BLaER1 treated with 17β-estradiol and CSF1 and Interleukin-3, amounts not matched to agents 10 nM and 100 nM (cell line): ENCODE measurements at regions not wholly inside any gene's neighbourhood (a gene's known extent, or its start where the extent isn't known, plus 50 kb on each side); places are given as distances from the start of the nearest gene placed in this dataset.

Experiments used
- H3K27ac ChIP-seq, 11 experiments: shearing (Covaris generic); formaldehyde crosslinking; 2 replicates each; pipeline ENCODE4 v1.8.1; 2022
- H3K27me3 ChIP-seq, 11 experiments: shearing (Covaris generic); formaldehyde crosslinking; 2 replicates each; pipeline ENCODE4 v1.8.1; 2022
- H3K36me3 ChIP-seq, 11 experiments: shearing (Covaris generic); formaldehyde crosslinking; 2 replicates each; pipeline ENCODE4 v1.8.1; 2022
- H3K4me1 ChIP-seq, 10 experiments: shearing (Covaris generic); formaldehyde crosslinking; 2 replicates each; pipeline ENCODE4 v1.8.1; 2022
- H3K4me2 ChIP-seq, 11 experiments: shearing (Covaris generic); formaldehyde crosslinking; 2 replicates each; pipeline ENCODE4 v1.8.1; 2022
- H3K4me3 ChIP-seq, 10 experiments: shearing (Covaris generic); formaldehyde crosslinking; 2 replicates each; pipeline ENCODE4 v1.8.1; 2022
- H3K9ac ChIP-seq, 11 experiments: shearing (Covaris generic); formaldehyde crosslinking; 2 replicates each; pipeline ENCODE4 v1.8.1; 2022
- H3K9me3 ChIP-seq, 11 experiments: shearing (Covaris generic); formaldehyde crosslinking; replicated peaks in 1 of 11; 2 replicates each; pipeline ENCODE4 v1.8.1; 2022
- H4K20me1 ChIP-seq, 11 experiments: shearing (Covaris generic); formaldehyde crosslinking; 2 replicates each; pipeline ENCODE4 v1.8.1; 2022
- Cebpa-rat ChIP-seq, 11 experiments: shearing (Covaris generic); IDR thresholded peaks; 2 replicates each; pipeline ENCODE4 v1.8.1; 2022

DNA sequence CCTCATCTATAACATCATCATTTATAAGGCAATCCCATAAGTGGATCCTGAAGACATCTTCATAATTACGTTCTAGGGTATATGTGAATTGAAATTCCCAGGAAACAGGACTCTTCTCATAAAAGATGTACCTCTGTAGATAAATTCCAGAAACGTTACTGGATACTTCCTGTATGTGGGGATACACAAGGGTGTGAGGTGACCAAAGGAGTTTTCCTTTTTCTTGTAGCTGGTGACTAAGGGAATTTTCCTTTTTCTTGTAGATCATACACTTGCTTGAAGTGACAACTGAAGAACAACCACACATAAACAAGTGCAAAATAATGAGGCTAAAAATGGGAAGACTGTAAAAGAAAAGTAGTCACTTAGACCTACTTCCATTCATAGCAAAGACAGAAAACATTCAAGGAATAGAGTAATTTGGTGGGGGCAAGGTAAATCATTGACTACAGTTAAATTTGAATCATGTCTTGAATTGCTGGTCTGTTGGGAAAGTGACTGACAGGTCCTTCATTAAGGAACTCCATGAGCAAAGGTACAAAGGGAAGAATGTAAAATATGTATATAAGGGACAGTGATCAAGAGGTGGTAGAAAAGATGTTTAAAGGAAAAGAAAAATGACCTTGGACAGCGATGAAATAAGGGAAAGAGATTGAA, 53.2 kb upstream of the UBE2E3 start:
- no peak for TF ChIP-seq Cebpa-rat (IDR thresholded peaks at IDR 0.05)
- no peak overlapping the region for H3K4me2 ChIP-seq

DNA sequence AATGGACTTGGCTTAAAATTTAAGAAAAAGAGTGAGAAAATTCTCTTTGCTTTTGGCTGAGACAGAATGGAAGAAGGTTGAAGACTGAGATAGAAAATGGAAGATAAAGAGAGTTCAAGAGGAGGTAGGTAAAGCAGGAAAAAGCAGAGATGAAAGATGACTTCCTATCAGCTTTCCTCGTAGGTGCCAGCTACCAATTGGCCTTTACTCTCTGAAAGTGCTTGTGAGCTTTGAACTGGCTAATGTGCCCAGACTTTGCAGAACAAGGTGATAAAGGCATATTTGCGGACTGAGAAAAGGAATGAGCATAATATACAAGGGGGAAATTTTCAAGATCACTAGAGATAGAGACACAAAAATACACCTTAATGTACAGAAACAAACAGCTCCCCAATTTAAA, 54.7 kb upstream of the UBE2E3 start:
- no peak overlapping the region for H3K4me2 ChIP-seq
- no peaks in the 10 kb centered on the region for H3K36me3 ChIP-seq
- H3K9me3 ChIP-seq, result no peaks in the 10 kb centered on the region
- TF ChIP-seq Cebpa-rat (IDR thresholded peaks at IDR 0.05), result no peak
- H4K20me1 ChIP-seq, result no peaks in the 10 kb centered on the region
- no peaks in the 10 kb centered on the region for H3K27me3 ChIP-seq
- no peak overlapping the region for H3K9ac ChIP-seq
- H3K4me3 ChIP-seq, result no peak overlapping the region
- no peak overlapping the region for H3K27ac ChIP-seq
- H3K4me1 ChIP-seq, result no peaks in the 10 kb centered on the region

More for the DNA sequence above, 53.2 kb upstream of the UBE2E3 start:
- H3K27me3 ChIP-seq, result no peaks in the 10 kb centered on the region
- no peaks in the 10 kb centered on the region for H3K9me3 ChIP-seq
- no peak overlapping the region for H3K27ac ChIP-seq
- no peaks in the 10 kb centered on the region for H4K20me1 ChIP-seq
- no peaks in the 10 kb centered on the region for H3K36me3 ChIP-seq
- no peak overlapping the region for H3K9ac ChIP-seq
- no peaks in the 10 kb centered on the region for H3K4me1 ChIP-seq
- H3K4me3 ChIP-seq, result no peak overlapping the region

DNA sequence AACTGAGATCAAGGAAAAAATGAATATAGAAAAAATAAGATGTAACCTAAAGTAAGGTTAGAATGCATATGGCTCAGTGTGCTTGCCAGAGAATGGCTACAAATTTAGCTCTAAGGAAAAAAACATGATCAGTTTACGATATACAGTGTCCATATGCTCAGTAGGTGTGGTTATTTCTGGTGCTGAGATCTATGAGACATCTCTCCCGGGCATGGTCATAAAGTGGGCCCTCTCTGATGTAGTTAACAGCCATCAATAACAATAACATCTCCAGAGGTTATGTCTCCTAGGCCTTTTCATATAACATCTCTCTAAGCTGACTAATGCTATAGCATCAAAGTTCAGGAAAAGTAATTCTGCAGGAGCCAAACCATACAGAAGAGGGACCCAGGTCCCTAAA, 56.3 kb upstream of the UBE2E3 start:
- H3K27ac ChIP-seq, result no peak overlapping the region
- no peaks in the 10 kb centered on the region for H3K9me3 ChIP-seq
- no peaks in the 10 kb centered on the region for H4K20me1 ChIP-seq
- H3K9ac ChIP-seq, result no peak overlapping the region
- H3K4me3 ChIP-seq, result no peak overlapping the region
- H3K4me1 ChIP-seq, result no peaks in the 10 kb centered on the region
- no peaks in the 10 kb centered on the region for H3K27me3 ChIP-seq
- no peak for TF ChIP-seq Cebpa-rat (IDR thresholded peaks at IDR 0.05)
- H3K4me2 ChIP-seq, result no peak overlapping the region
- no peaks in the 10 kb centered on the region for H3K36me3 ChIP-seq

DNA sequence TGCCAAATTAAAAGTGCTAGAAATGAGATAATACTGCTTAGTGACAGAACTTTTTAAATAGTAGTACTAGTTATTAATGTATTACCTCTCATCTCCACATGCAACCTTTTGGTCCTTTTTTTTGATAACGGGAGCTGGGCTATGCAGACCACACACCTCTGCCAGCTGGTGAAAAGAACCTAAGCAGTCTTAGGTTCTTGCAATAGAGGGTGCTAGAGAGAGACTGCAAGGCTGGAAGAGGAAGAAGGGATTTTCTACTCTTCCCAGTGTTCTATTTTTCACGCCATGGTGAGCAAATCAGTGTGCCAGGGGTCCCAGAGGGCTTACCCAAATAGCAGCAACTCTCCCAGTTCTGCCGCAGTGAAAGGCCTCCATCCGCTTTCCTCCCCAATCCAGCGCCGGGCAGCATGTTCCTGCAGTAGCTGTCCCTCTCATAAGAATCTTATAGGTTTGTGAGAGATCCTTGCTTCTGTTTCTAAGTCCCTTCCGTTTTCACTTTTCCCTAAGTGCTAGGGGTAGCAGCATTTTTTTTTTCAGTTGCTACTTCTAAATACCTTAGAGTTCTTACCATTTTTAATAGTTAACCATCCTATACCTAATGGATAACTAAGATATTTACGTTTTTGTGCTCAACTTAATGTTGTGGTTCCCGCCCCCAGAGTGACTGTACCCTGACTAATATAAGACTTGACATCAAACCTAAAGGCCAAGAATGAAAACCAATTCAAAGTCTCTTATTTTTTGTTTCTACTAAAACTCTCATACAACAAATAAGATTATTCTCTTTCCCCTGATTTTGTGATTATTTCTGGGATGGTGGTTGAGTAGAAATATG, 69.4 kb upstream of the UBE2E3 start:
- no peak overlapping the region for H3K4me3 ChIP-seq
- no peak for TF ChIP-seq Cebpa-rat (IDR thresholded peaks at IDR 0.05)
- H3K36me3 ChIP-seq, result no peaks in the 10 kb centered on the region
- H3K27ac ChIP-seq, result no peak overlapping the region
- no peak overlapping the region for H3K9ac ChIP-seq
- no peak overlapping the region for H3K4me2 ChIP-seq
- H4K20me1 ChIP-seq, result no peaks in the 10 kb centered on the region
- H3K27me3 ChIP-seq, result no peaks in the 10 kb centered on the region
- H3K4me1 ChIP-seq, result no peaks in the 10 kb centered on the region
- no peaks in the 10 kb centered on the region for H3K9me3 ChIP-seq

DNA sequence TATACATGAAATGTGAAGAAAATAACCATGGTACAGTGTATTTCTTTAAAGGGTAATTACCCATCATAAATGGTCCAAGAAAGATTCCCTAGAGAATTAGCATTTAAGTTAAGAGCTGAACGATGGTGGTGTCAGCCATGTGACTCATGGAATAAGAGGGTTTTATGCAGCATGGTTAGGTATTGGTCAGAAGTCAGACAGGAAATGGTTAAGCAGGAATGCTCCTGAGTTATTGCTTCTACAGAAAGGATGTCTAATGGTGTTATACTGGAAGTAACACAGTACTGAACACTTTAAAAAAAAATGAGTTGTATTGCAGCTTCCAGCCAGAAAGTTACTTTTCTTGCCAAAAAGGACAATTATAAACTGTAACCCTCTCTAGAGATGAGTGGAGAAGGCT, 72.7 kb upstream of the UBE2E3 start:
- no peaks in the 10 kb centered on the region for H4K20me1 ChIP-seq
- H3K4me1 ChIP-seq, result no peaks in the 10 kb centered on the region
- no peaks in the 10 kb centered on the region for H3K9me3 ChIP-seq
- H3K4me3 ChIP-seq, result no peak overlapping the region
- no peak overlapping the region for H3K4me2 ChIP-seq
- H3K36me3 ChIP-seq, result no peaks in the 10 kb centered on the region
- H3K9ac ChIP-seq, result no peak overlapping the region
- H3K27me3 ChIP-seq, result no peaks in the 10 kb centered on the region
- TF ChIP-seq Cebpa-rat (IDR thresholded peaks at IDR 0.05), result no peak
- no peak overlapping the region for H3K27ac ChIP-seq

DNA sequence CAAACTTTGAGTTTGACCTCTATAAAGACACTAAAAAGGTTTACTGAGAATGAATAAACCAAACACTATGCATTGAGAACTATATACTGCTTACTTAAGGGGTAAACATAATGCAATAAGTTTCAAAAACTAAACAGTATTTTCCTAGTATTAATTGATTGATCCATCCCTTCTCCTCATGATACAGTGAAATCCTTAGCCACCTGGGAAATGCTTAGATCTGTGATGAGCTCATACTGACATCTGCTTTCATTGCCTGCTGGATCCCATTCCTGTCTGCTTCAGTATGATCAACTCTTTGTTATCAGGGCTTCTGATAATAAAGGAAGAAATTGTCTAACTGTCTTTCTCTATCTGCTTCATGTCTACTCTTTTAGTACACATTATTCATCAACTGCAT, 74.9 kb upstream of the UBE2E3 start:
- Histone ChIP-seq H3K4me2 (no peak overlapping the region), H3K27me3 (no peaks in the 10 kb centered on the region), H3K36me3 (no peaks in the 10 kb centered on the region), H4K20me1 (no peaks in the 10 kb centered on the region), H3K9me3 (no peaks in the 10 kb centered on the region), H3K4me1 (no peaks in the 10 kb centered on the region), H3K9ac (no peak overlapping the region), H3K4me3 (no peak overlapping the region), H3K27ac (no peak overlapping the region)
- no peak for TF ChIP-seq Cebpa-rat (IDR thresholded peaks at IDR 0.05)

DNA sequence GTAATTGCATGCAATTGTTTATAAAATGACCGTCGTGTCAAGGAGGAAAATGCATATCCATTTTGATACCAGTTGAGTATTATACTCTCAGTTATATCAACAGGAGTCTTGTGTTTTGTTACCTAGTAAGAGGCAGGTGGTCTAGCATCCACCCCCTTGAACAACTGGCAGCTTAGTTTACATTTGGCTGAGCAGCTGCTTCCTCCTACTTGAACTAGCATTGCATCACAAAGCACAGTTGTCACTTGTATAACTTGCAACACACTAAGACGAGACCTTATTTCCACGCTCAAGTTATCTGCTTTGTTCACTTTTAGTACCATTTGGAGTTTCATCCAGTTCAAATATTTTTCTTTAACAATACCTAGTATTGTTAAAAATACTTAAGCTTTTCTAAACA, 75.4 kb upstream of the UBE2E3 start:
- Histone ChIP-seq H3K4me2 (no peak overlapping the region), H3K36me3 (no peaks in the 10 kb centered on the region), H3K9me3 (no peaks in the 10 kb centered on the region), H3K27ac (no peak overlapping the region), H3K9ac (no peak overlapping the region), H4K20me1 (no peaks in the 10 kb centered on the region), H3K27me3 (no peaks in the 10 kb centered on the region), H3K4me1 (no peaks in the 10 kb centered on the region), H3K4me3 (no peak overlapping the region)
- TF ChIP-seq Cebpa-rat (IDR thresholded peaks at IDR 0.05), result 0 out of 22 replicates have a peak, but pooled peaks of 1 of the 11 experiments have one; percentile 26

DNA sequence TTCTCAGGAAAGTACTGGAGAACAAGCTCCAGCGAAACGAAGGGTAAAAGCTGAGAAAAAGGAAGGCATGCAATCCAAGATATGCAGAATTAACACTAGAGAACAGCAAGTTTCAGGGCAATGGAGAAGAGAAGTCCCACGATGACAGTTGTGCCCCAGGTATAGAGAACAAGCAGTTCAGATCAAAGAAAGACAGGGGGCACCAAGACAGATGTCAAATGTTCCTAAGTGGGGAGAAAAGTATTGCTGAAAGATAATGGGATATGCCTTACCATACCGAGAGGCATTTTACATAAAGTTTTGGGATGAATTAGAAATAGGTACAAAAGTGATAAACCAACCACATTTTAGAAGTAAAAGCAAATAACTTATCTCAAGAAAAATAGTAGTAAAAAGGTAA, 79.1 kb upstream of the UBE2E3 start:
- H3K27ac ChIP-seq, result no peak overlapping the region
- no peaks in the 10 kb centered on the region for H4K20me1 ChIP-seq
- H3K9me3 ChIP-seq, result no peaks in the 10 kb centered on the region
- H3K4me3 ChIP-seq, result no peak overlapping the region
- no peaks in the 10 kb centered on the region for H3K36me3 ChIP-seq
- H3K27me3 ChIP-seq, result no peaks in the 10 kb centered on the region
- no peak overlapping the region for H3K9ac ChIP-seq
- no peak overlapping the region for H3K4me2 ChIP-seq
- no peaks in the 10 kb centered on the region for H3K4me1 ChIP-seq
- TF ChIP-seq Cebpa-rat (IDR thresholded peaks at IDR 0.05), result no peak

DNA sequence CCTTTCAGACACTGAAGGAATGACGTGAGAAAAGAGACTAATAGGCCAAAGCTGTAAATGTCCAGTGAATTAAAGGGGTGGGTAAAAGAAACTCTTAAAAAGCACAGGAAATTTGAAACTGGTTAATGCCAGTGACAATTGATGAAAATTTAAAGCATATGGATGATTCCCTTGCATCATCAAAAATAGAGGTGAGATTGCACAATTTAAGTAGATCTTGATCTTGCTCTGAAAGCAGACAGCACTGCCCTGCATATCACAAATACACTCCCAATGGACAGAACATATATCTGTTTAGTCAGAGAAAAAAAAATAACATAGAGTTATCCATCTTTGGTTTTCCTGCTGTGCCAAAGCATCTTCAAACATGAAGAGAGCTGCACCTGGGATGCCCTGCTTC, 86.7 kb upstream of the UBE2E3 start:
- Histone ChIP-seq H3K9me3 (no peaks in the 10 kb centered on the region), H4K20me1 (no peaks in the 10 kb centered on the region), H3K4me1 (no peaks in the 10 kb centered on the region), H3K27me3 (no peaks in the 10 kb centered on the region), H3K4me2 (no peak overlapping the region), H3K27ac (no peak overlapping the region), H3K36me3 (no peaks in the 10 kb centered on the region), H3K9ac (no peak overlapping the region), H3K4me3 (no peak overlapping the region)
- TF ChIP-seq Cebpa-rat (IDR thresholded peaks at IDR 0.05), result no peak

DNA sequence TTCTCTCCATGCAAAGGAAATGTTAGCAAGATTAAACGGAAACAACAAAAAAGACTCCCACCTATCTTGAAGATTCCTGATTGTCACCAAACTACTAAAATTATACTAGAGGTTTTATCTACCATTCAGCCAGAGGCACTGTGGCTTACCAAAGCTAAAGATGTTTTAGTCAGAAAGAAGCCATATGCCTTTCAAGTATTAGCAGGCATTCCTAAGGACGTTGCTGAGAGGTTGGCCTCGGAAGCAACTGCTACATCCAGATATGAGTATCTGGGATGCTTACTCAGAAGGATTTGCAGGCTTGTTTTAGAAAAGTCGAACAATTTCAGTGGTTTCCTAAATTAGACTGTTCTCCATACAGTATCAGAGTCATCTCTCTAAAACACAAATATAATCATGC, 88.3 kb upstream of the UBE2E3 start:
- no peak overlapping the region for H3K9ac ChIP-seq
- no peak for TF ChIP-seq Cebpa-rat (IDR thresholded peaks at IDR 0.05)

More for the DNA sequence above, 88.3 kb upstream of the UBE2E3 start:
- H3K4me2 ChIP-seq, result no peak overlapping the region
- no peaks in the 10 kb centered on the region for H4K20me1 ChIP-seq
- H3K4me1 ChIP-seq, result no peaks in the 10 kb centered on the region
- H3K9me3 ChIP-seq, result no peaks in the 10 kb centered on the region
- no peaks in the 10 kb centered on the region for H3K36me3 ChIP-seq
- no peaks in the 10 kb centered on the region for H3K27me3 ChIP-seq
- no peak overlapping the region for H3K27ac ChIP-seq
- H3K4me3 ChIP-seq, result no peak overlapping the region
